Neural progenitor cell (in vitro differentiated cells): ENCODE measurements at regions not wholly inside any gene's neighbourhood (a gene's known extent, or its start where the extent isn't known, plus 50 kb on each side); places are given as distances from the start of the nearest gene placed in this dataset.

Source experiments
- DNase-seq: peaks from one replicate; pipeline ENCODE4 v3.0.0-alpha.2; 2016; ENCODE audit warnings: low spot score
- H2AFZ ChIP-seq: fragments of 200-600 bp; sonication (generic); replicated peaks from 2 replicates; pipeline ENCODE4 v1.6.1; 2016; ENCODE audit warnings: antibody characterized with exemption
- H3F3A ChIP-seq: fragments of 200-600 bp; sonication (generic); 2 replicates; pipeline ENCODE4 v1.6.1; 2016; ENCODE audit warnings: antibody characterized with exemption, low read depth
- H3K27ac ChIP-seq: fragments of 200-600 bp; sonication (generic); 2 replicates; pipeline ENCODE4 v1.5.1; 2016; ENCODE audit warnings: mild to moderate bottlenecking
- H3K27me3 ChIP-seq: fragments of 200-600 bp; sonication (generic); 2 replicates; pipeline ENCODE4 v1.6.1; 2016; ENCODE audit warnings: mild to moderate bottlenecking, moderate library complexity
- H3K36me3 ChIP-seq: fragments of 200-600 bp; sonication (generic); 2 replicates; pipeline ENCODE4 v1.5.1; 2016
- H3K4me1 ChIP-seq: fragments of 200-600 bp; sonication (generic); 2 replicates; pipeline ENCODE4 v1.6.1; 2016; ENCODE audit warnings: mixed run types
- H3K4me2 ChIP-seq: fragments of 200-600 bp; sonication (generic); 2 replicates; pipeline ENCODE4 v1.6.1; 2016
- H3K4me3 ChIP-seq: fragments of 200-600 bp; sonication (generic); 2 replicates; pipeline ENCODE4 v1.5.1; 2016
- H3K79me2 ChIP-seq: fragments of 200-600 bp; sonication (generic); 2 replicates; pipeline ENCODE4 v1.6.1; 2016; ENCODE audit warnings: low read depth
- H3K9ac ChIP-seq: fragments of 200-600 bp; sonication (generic); 2 replicates; pipeline ENCODE4 v1.6.1; 2016
- H3K9me3 ChIP-seq: fragments of 200-600 bp; sonication (generic); 2 replicates; pipeline ENCODE4 v1.5.1; 2016; ENCODE audit warnings: low read depth
- H4K20me1 ChIP-seq: fragments of 200-600 bp; sonication (generic); 2 replicates; pipeline ENCODE4 v1.6.1; 2016; ENCODE audit warnings: low read depth
- H3K27ac Mint-ChIP-seq: 3 replicates; pipeline ENCODE4 v1.8.0; 2021; ENCODE audit warnings: mixed read lengths
- H3K27me3 Mint-ChIP-seq: 2 replicates; pipeline ENCODE4 v1.8.0; 2022; ENCODE audit warnings: low read depth, mild to moderate bottlenecking, inconsistent platforms, moderate library complexity, mixed read lengths; ENCODE audit not compliant: insufficient read depth
- H3K36me3 Mint-ChIP-seq: 3 replicates; pipeline ENCODE4 v1.8.0; 2021; ENCODE audit warnings: mixed read lengths
- H3K4me1 Mint-ChIP-seq: 3 replicates; pipeline ENCODE4 v1.8.0; 2021; ENCODE audit warnings: mixed read lengths
- H3K4me3 Mint-ChIP-seq: 3 replicates; pipeline ENCODE4 v1.8.0; 2021; ENCODE audit warnings: mild to moderate bottlenecking, moderate library complexity, mixed read lengths
- H3K9me3 Mint-ChIP-seq: 3 replicates; pipeline ENCODE4 v1.8.0; 2020; ENCODE audit warnings: mixed read lengths
- EZH2 ChIP-seq: fragments of 200-600 bp; sonication (generic); IDR thresholded peaks from 2 replicates; pipeline ENCODE4 v1.6.1; 2017; ENCODE audit warnings: antibody characterized with exemption, mild to moderate bottlenecking, moderate library complexity
- EZH2phosphoT487 ChIP-seq: fragments of 200-600 bp; sonication (generic); IDR thresholded peaks from 2 replicates; pipeline ENCODE4 v1.6.1; 2017; ENCODE audit warnings: antibody characterized with exemption
- TF ChIP-seq, protein P1 (sequence below): fragments of 200-600 bp; sonication (generic); IDR thresholded peaks from 2 replicates; pipeline ENCODE4 v1.5.1; 2017; ENCODE audit warnings: antibody characterized with exemption, mild to moderate bottlenecking

GRCh38 chr1:229986737-229987337 is 80.2 kb upstream of the GALNT2 start:
- Mint-ChIP-seq H3K4me3 (no peak overlapping the region), H3K36me3 (no peaks in the 10 kb centered on the region), H3K9me3 (no peaks in the 10 kb centered on the region), H3K4me1 (peaks cover 6% of the 10 kb centered on the region), H3K27ac (no peak overlapping the region), H3K27me3 (peaks cover 7% of the 10 kb centered on the region)
- Histone ChIP-seq H3K4me1 (peaks cover 6% of the 10 kb centered on the region), H3K79me2 (no peaks in the 10 kb centered on the region), H2AFZ (no peak overlapping the region), H3K9ac (no peak overlapping the region), H3K36me3 (no peaks in the 10 kb centered on the region), H3K4me2 (no peak overlapping the region), H3K4me3 (no peak overlapping the region), H3K27me3 (no peaks in the 10 kb centered on the region), H3F3A (no peaks in the 10 kb centered on the region), H3K27ac (no peak overlapping the region), H3K9me3 (no peaks in the 10 kb centered on the region), H4K20me1 (no peaks in the 10 kb centered on the region)
- TF ChIP-seq EZH2phosphoT487, result no peak
- TF ChIP-seq EZH2, result no peak
- TF ChIP-seq, protein P1, sequence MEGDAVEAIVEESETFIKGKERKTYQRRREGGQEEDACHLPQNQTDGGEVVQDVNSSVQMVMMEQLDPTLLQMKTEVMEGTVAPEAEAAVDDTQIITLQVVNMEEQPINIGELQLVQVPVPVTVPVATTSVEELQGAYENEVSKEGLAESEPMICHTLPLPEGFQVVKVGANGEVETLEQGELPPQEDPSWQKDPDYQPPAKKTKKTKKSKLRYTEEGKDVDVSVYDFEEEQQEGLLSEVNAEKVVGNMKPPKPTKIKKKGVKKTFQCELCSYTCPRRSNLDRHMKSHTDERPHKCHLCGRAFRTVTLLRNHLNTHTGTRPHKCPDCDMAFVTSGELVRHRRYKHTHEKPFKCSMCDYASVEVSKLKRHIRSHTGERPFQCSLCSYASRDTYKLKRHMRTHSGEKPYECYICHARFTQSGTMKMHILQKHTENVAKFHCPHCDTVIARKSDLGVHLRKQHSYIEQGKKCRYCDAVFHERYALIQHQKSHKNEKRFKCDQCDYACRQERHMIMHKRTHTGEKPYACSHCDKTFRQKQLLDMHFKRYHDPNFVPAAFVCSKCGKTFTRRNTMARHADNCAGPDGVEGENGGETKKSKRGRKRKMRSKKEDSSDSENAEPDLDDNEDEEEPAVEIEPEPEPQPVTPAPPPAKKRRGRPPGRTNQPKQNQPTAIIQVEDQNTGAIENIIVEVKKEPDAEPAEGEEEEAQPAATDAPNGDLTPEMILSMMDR, result no peak
- no peak for DNase-seq

DNA sequence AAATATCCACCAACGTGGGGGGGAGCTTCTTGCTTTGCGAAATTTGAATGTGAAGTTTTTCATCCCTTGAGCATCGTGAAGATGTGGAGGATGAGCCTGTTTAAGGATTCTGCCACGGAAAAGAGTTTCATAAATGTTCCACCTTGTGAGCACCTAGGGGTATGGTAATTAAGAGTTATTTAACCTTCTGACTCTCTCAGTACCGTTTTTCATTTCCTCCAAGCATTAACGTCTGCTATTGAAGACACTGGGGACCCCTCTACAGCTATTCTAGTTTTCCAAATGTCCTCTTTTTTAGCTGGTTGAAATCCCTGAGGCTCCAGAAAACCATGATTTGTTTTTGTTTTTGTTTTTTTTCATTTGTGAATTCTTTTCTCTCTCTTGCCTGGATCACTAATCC is 79.1 kb upstream of the GALNT2 start:
- no peaks in the 10 kb centered on the region for H3K27me3 ChIP-seq
- Mint-ChIP-seq H3K36me3 (no peaks in the 10 kb centered on the region), H3K27me3 (peaks cover 7% of the 10 kb centered on the region)

DNA sequence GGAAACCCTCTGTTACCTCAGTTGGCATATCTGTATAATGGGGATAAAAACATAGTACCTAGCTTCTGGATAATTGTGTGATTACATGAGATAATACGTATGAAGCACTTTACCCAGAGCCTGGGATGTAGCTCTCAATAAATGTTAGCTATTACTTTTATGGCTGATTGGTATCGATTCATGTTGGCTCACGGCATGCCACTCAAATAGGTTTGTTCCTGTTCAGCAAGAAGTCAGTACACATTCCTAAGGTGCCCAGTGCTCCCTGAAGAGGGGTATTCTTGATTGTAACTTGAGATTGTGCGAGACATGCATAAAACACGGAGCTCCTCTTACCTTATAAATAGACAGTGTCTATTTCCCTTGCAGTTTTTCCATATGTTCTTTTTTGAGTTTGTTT is 78.5 kb upstream of the GALNT2 start:
- Histone ChIP-seq H3K4me2 (no peak overlapping the region), H3K9me3 (no peaks in the 10 kb centered on the region), H3K79me2 (no peaks in the 10 kb centered on the region), H3K9ac (no peak overlapping the region), H3K4me3 (no peak overlapping the region), H2AFZ (no peak overlapping the region), H3K27me3 (no peaks in the 10 kb centered on the region), H4K20me1 (no peaks in the 10 kb centered on the region), H3K36me3 (no peaks in the 10 kb centered on the region), H3K27ac (no peak overlapping the region), H3F3A (no peaks in the 10 kb centered on the region), H3K4me1 (peaks cover 6% of the 10 kb centered on the region)
- TF ChIP-seq, protein P1, result no peak
- TF ChIP-seq EZH2, result no peak
- TF ChIP-seq EZH2phosphoT487, result no peak
- Mint-ChIP-seq H3K27me3 (peaks cover 7% of the 10 kb centered on the region), H3K27ac (no peak overlapping the region), H3K9me3 (no peaks in the 10 kb centered on the region), H3K4me1 (peaks cover 7% of the 10 kb centered on the region), H3K4me3 (no peak overlapping the region), H3K36me3 (no peaks in the 10 kb centered on the region)
- DNase-seq, result no peak

More for the DNA sequence above, 79.1 kb upstream of the GALNT2 start:
- Mint-ChIP-seq H3K27ac (no peak overlapping the region), H3K9me3 (no peaks in the 10 kb centered on the region), H3K4me3 (no peak overlapping the region), H3K4me1 (peaks cover 7% of the 10 kb centered on the region)
- Histone ChIP-seq H3K4me1 (peaks cover 6% of the 10 kb centered on the region), H3K79me2 (no peaks in the 10 kb centered on the region), H3K36me3 (no peaks in the 10 kb centered on the region), H3F3A (no peaks in the 10 kb centered on the region), H4K20me1 (no peaks in the 10 kb centered on the region), H3K27ac (no peak overlapping the region), H3K9me3 (no peaks in the 10 kb centered on the region), H3K9ac (no peak overlapping the region), H3K4me2 (no peak overlapping the region), H3K4me3 (no peak overlapping the region), H2AFZ (no peak overlapping the region)
- no peak for DNase-seq
- no peak for TF ChIP-seq EZH2phosphoT487
- TF ChIP-seq EZH2, result no peak
- TF ChIP-seq, protein P1, result no peak
